H1 (cell line): ENCODE measurements at regions not wholly inside any gene's neighbourhood (a gene's known extent, or its start where the extent isn't known, plus 50 kb on each side); places are given as distances from the start of the nearest gene placed in this dataset.

ENCODE experiments used
- CTCF ChIA-PET: fragments of 300-600 bp; sonication (Branson Sonifier 250); formaldehyde crosslinking; loops from one replicate; lab custom pipeline; 2021; ENCODE audit not compliant: partially characterized antibody; lab: Charles Lee
- POLR2A ChIA-PET: fragments of 300-600 bp; sonication (Branson Sonifier 250); formaldehyde crosslinking; loops from one replicate; lab custom pipeline; 2021; ENCODE audit warnings: inconsistent platforms; ENCODE audit not compliant: partially characterized antibody; lab: Charles Lee
- DNase-seq, 2 experiments: peaks; one replicate each; pipeline versions ENCODE4 v3.0.0 to v3.0.0-alpha.2; 2010 to 2022; ENCODE audit warnings: low spot score in 2 of 2, low read depth in 1 of 2, mixed read lengths in 1 of 2
- FAIRE-seq: peaks from 2 replicates; lab custom pipeline; 2011; peaks lifted over from hg19 to GRCh38; lab: Jason Lieb, UNC
- H2AFZ ChIP-seq: 2 replicates; pipeline ENCODE4 v1.8.1; 2012; ENCODE audit warnings: low read length, inconsistent platforms
- H2AK5ac ChIP-seq: 2 replicates; pipeline ENCODE4 v1.6.1; 2013; ENCODE audit warnings: low read depth, low read length
- H2BK120ac ChIP-seq: replicated peaks from 2 replicates; pipeline ENCODE3; 2013; ENCODE audit warnings: low read depth, low read length, inconsistent platforms
- H2BK12ac ChIP-seq: 2 replicates; pipeline ENCODE4 v1.6.1; 2013; ENCODE audit warnings: low read depth, low read length
- H2BK15ac ChIP-seq: 2 replicates; pipeline ENCODE4 v1.6.1; 2013; ENCODE audit warnings: low read length
- H2BK20ac ChIP-seq: 2 replicates; pipeline ENCODE4 v1.6.1; 2013; ENCODE audit warnings: low read length
- H2BK5ac ChIP-seq: 2 replicates; pipeline ENCODE4 v1.6.1; 2013; ENCODE audit warnings: low read depth, low read length
- H3K14ac ChIP-seq: 2 replicates; pipeline ENCODE4 v1.6.1; 2013; ENCODE audit warnings: inconsistent platforms; ENCODE audit not compliant: insufficient read length
- H3K18ac ChIP-seq: 2 replicates; pipeline ENCODE4 v1.6.1; 2013; ENCODE audit warnings: low read length; ENCODE audit errors: extremely low read depth
- H3K23ac ChIP-seq: 2 replicates; pipeline ENCODE4 v1.6.1; 2013; ENCODE audit warnings: inconsistent platforms; ENCODE audit not compliant: insufficient read length
- H3K23me2 ChIP-seq: 2 replicates; pipeline ENCODE4 v1.6.1; 2013; ENCODE audit warnings: low read depth, low read length
- H3K27ac ChIP-seq: 2 replicates; pipeline ENCODE4 v1.6.1; 2011; ENCODE audit warnings: low read depth, low read length, inconsistent platforms
- H3K27me3 ChIP-seq, 4 experiments: replicated peaks in 1 of 4; 1 replicate in 1 of 4; 2 replicates in 3 of 4; pipeline versions ENCODE4 v1.6.1 to v1.8.1; 2011 to 2013; ENCODE audit warnings: low read length in 3 of 4, mild to moderate bottlenecking in 3 of 4, inconsistent platforms in 2 of 4, mixed read lengths in 2 of 4, moderate library complexity in 1 of 4; ENCODE audit not compliant: control insufficient read depth in 3 of 4, insufficient read depth in 3 of 4; ENCODE audit errors: extremely low read depth in 1 of 4
- H3K36me3 ChIP-seq, 4 experiments: 2 replicates each; pipeline versions ENCODE4 v1.6.1 to v1.8.1; 2011 to 2013; ENCODE audit warnings: mild to moderate bottlenecking in 4 of 4, low read length in 3 of 4, moderate library complexity in 2 of 4, control low read depth in 1 of 4, inconsistent platforms in 1 of 4; ENCODE audit not compliant: insufficient read depth in 4 of 4, control insufficient read depth in 2 of 4
- H3K4ac ChIP-seq: replicated peaks from 2 replicates; pipeline ENCODE3; 2013; ENCODE audit warnings: low read length, low read depth, mixed read lengths, inconsistent platforms; ENCODE audit not compliant: insufficient read length
- H3K4me1 ChIP-seq, 4 experiments: replicated peaks in 1 of 4; 1 replicate in 1 of 4; 2 replicates in 3 of 4; pipeline versions ENCODE4 v1.6.1 to v1.8.1; 2011 to 2013; ENCODE audit warnings: low read length in 3 of 4, inconsistent platforms in 2 of 4, mixed read lengths in 1 of 4; ENCODE audit not compliant: insufficient read depth in 4 of 4, control insufficient read depth in 3 of 4
- H3K4me2 ChIP-seq, 2 experiments: 2 replicates each; pipeline versions ENCODE4 v1.6.1 to v1.8.1; 2011 to 2013; ENCODE audit warnings: low read depth in 2 of 2, low read length in 2 of 2, control low read depth in 1 of 2, inconsistent platforms in 1 of 2, mild to moderate bottlenecking in 1 of 2; ENCODE audit not compliant: insufficient read depth in 1 of 2
- H3K4me3 ChIP-seq, 4 experiments: fragments of 200-600, 300-600 bp in 1 of 4; sonication (generic), shearing (Covaris generic), sonication (Bioruptor Twin) in 1 of 4; 2 replicates each; pipeline versions ENCODE4 v1.5.1 to v1.8.1; 2011 to 2016; ENCODE audit warnings: low read length in 4 of 4, low read depth in 3 of 4, control low read depth in 2 of 4, inconsistent platforms in 2 of 4, mild to moderate bottlenecking in 2 of 4, mixed read lengths in 1 of 4, moderate library complexity in 1 of 4; ENCODE audit not compliant: insufficient read depth in 2 of 4; ENCODE audit errors: extremely low read depth in 1 of 4
- H3K56ac ChIP-seq: replicated peaks from 2 replicates; pipeline ENCODE3; 2013; ENCODE audit warnings: low read depth, mild to moderate bottlenecking, mixed read lengths, low read length, inconsistent platforms; ENCODE audit not compliant: insufficient read length
- H3K79me1 ChIP-seq: 2 replicates; pipeline ENCODE4 v1.6.1; 2013; ENCODE audit warnings: low read depth, low read length, control low read depth
- H3K79me2 ChIP-seq, 2 experiments: 2 replicates each; pipeline versions ENCODE4 v1.6.1 to v1.8.1; 2012 to 2013; ENCODE audit warnings: low read length in 2 of 2, mild to moderate bottlenecking in 2 of 2, inconsistent platforms in 1 of 2; ENCODE audit not compliant: insufficient read depth in 2 of 2, control insufficient read depth in 1 of 2
- H3K9ac ChIP-seq, 4 experiments: replicated peaks in 1 of 4; 1 replicate in 1 of 4; 2 replicates in 3 of 4; pipeline versions ENCODE4 v1.6.1 to v1.8.1; 2011 to 2013; ENCODE audit warnings: low read depth in 3 of 4, low read length in 3 of 4, control low read depth in 2 of 4, mild to moderate bottlenecking in 2 of 4, moderate library complexity in 2 of 4, inconsistent platforms in 1 of 4; ENCODE audit errors: extremely low read depth in 1 of 4
- H3K9me3 ChIP-seq, 2 experiments: 2 replicates each; pipeline versions ENCODE4 v1.6.1 to v1.8.1; 2012 to 2013; ENCODE audit warnings: mild to moderate bottlenecking in 2 of 2, moderate library complexity in 2 of 2, control low read depth in 1 of 2, inconsistent platforms in 1 of 2, low read depth in 1 of 2, low read length in 1 of 2, mixed read lengths in 1 of 2; ENCODE audit not compliant: insufficient read depth in 2 of 2
- H4K20me1 ChIP-seq, 2 experiments: replicated peaks in 1 of 2; 2 replicates each; pipeline versions ENCODE3 to v1.8.1; 2011 to 2013; ENCODE audit warnings: inconsistent platforms in 2 of 2, low read length in 2 of 2, mild to moderate bottlenecking in 1 of 2; ENCODE audit not compliant: insufficient read depth in 2 of 2, control insufficient read depth in 1 of 2
- H4K5ac ChIP-seq: 2 replicates; pipeline ENCODE4 v1.6.1; 2013; ENCODE audit warnings: low read length, low read depth, mixed read lengths, inconsistent platforms; ENCODE audit not compliant: insufficient read length
- H4K8ac ChIP-seq: 2 replicates; pipeline ENCODE4 v1.8.0; 2013; ENCODE audit warnings: mild to moderate bottlenecking, moderate library complexity, low read length, inconsistent platforms; ENCODE audit not compliant: insufficient read depth; ENCODE audit errors: extremely low read depth
- H4K91ac ChIP-seq: replicated peaks from 2 replicates; pipeline ENCODE3; 2013; ENCODE audit warnings: low read length, mixed read lengths, inconsistent platforms; ENCODE audit not compliant: insufficient read length
- BCL11A ChIP-seq, 2 experiments: IDR thresholded peaks; one replicate each; pipeline ENCODE4 v1.6.1; 2011; ENCODE audit warnings: low read depth in 2 of 2, low read length in 2 of 2, mild to moderate bottlenecking in 2 of 2
- NRF1 ChIP-seq: IDR thresholded peaks from 2 replicates; pipeline ENCODE4 v1.6.1; 2011; ENCODE audit warnings: mild to moderate bottlenecking, low read depth, low read length, improper control_type of control experiment
- WGBS, 2 experiments: shearing (Covaris generic) in 1 of 2; methylation state at CpG; one replicate each; pipeline versions ENCODE4 v1.1.6 to v1.1.7; 2013 to 2015; ENCODE audit warnings: low lambda C conversion rate in 2 of 2, mixed read lengths in 2 of 2, inconsistent platforms in 1 of 2, low coverage in 1 of 2, missing lambda C conversion rate in 1 of 2; ENCODE audit not compliant: insufficient replicate concordance in 2 of 2, insufficient coverage in 1 of 2, insufficient read length in 1 of 2; ENCODE audit errors: extremely low coverage in 1 of 2, missing lambda C conversion rate in 1 of 2; 5-methylcytosine and 5-hydroxymethylcytosine counted together

GRCh38 chr4:107283587-107284559 lies 247.8 kb upstream of the DKK2 start:
- H3K9ac ChIP-seq: no peak overlapping the region

More at GRCh38 chr4:107283587-107284559, 247.8 kb upstream of the DKK2 start:
- H3K18ac ChIP-seq: no peak overlapping the region
- no peak overlapping the region for H4K8ac ChIP-seq
- no peaks in the 10 kb centered on the region for H3K27me3 ChIP-seq
- no peaks in the 10 kb centered on the region for H3K79me1 ChIP-seq
- no peak overlapping the region for H2BK15ac ChIP-seq
- no peak overlapping the region for H3K4me2 ChIP-seq
- H2BK5ac ChIP-seq: no peak overlapping the region
- H2BK12ac ChIP-seq: no peak overlapping the region
- no peaks in the 10 kb centered on the region for H3K36me3 ChIP-seq
- H4K91ac ChIP-seq: no peak overlapping the region
- H3K9me3 ChIP-seq: no peaks in the 10 kb centered on the region
- no peak overlapping the region for H3K56ac ChIP-seq
- H4K5ac ChIP-seq: no peak overlapping the region
- H3K4ac ChIP-seq: no peak overlapping the region
- no peaks in the 10 kb centered on the region for H3K23me2 ChIP-seq
- H3K14ac ChIP-seq: no peak overlapping the region
- H3K79me2 ChIP-seq: no peaks in the 10 kb centered on the region
- H2BK120ac ChIP-seq: no peak overlapping the region
- no peak for FAIRE-seq
- H2BK20ac ChIP-seq: no peak overlapping the region
- ChIA-PET POLR2A (no interaction called here), CTCF (no interaction called here)
- 0 out of 7 replicates have a peak, but pooled peaks cover 0 to 3% (median 0%) of the 10 kb centered on the region in 4 experiments for H3K4me1 ChIP-seq
- no peak for TF ChIP-seq NRF1
- no peak for TF ChIP-seq BCL11A (IDR thresholded peaks at IDR 0.05; ENCODE audit: low read depth in 2 of 2, low read length in 2 of 2)
- 80% methylated on average over 4 of the region's 4 CpGs; no CpG with 5 or more reads in 1 of the 2 experiments for WGBS, 2 experiments
- no peak overlapping the region for H3K4me3 ChIP-seq
- peak in 1 of 2 experiments; percentile 27 for DNase-seq
- H4K20me1 ChIP-seq: no peaks in the 10 kb centered on the region
- no peak overlapping the region for H2AK5ac ChIP-seq
- no peak overlapping the region for H3K27ac ChIP-seq
- H3K23ac ChIP-seq: no peak overlapping the region
- H2AFZ ChIP-seq: peak overlapping the region; percentile 79
